Neuronal stem cell (in vitro differentiated cells): ENCODE measurements at regions not wholly inside any gene's neighbourhood (a gene's known extent, or its start where the extent isn't known, plus 50 kb on each side); places are given as distances from the start of the nearest gene placed in this dataset.
A peak's percentile ranks its signal among the peaks of the same experiment; 100 is the strongest.

Experiments used
- DNase-seq: peaks from one replicate; pipeline ENCODE4 v3.0.0-alpha.2; 2013; ENCODE audit warnings: low spot score
- H2AFZ ChIP-seq: one replicate; pipeline ENCODE4 v1.6.1; 2013; ENCODE audit warnings: mild to moderate bottlenecking, low read length, inconsistent platforms
- H2AK5ac ChIP-seq: 2 replicates; pipeline ENCODE4 v1.6.1; 2013; ENCODE audit warnings: low read depth, mild to moderate bottlenecking, inconsistent platforms, low read length, moderate library complexity, mixed read lengths
- H2BK120ac ChIP-seq: 2 replicates; pipeline ENCODE4 v1.6.1; 2013; ENCODE audit warnings: low read depth, mild to moderate bottlenecking, inconsistent platforms, low read length, moderate library complexity, mixed read lengths
- H2BK12ac ChIP-seq: one replicate; pipeline ENCODE4 v1.6.1; 2013; ENCODE audit warnings: low read length, inconsistent platforms
- H2BK15ac ChIP-seq: 2 replicates; pipeline ENCODE4 v1.6.1; 2013; ENCODE audit warnings: mild to moderate bottlenecking, low read length, inconsistent platforms, mixed read lengths
- H2BK5ac ChIP-seq: one replicate; pipeline ENCODE4 v1.6.1; 2013; ENCODE audit warnings: inconsistent platforms, mild to moderate bottlenecking, low read length, moderate library complexity
- H3K14ac ChIP-seq: one replicate; pipeline ENCODE4 v1.6.1; 2013; ENCODE audit warnings: low read length, inconsistent platforms
- H3K18ac ChIP-seq: 2 replicates; pipeline ENCODE4 v1.6.1; 2013; ENCODE audit warnings: low read length, inconsistent platforms
- H3K23ac ChIP-seq: 2 replicates; pipeline ENCODE4 v1.6.1; 2013; ENCODE audit warnings: low read depth, mild to moderate bottlenecking, mixed read lengths, low read length, inconsistent platforms; ENCODE audit not compliant: poor library complexity
- H3K27ac ChIP-seq: replicated peaks from 3 replicates; pipeline ENCODE4 v1.5.1; 2013; ENCODE audit warnings: low read length, inconsistent platforms
- H3K27me3 ChIP-seq, 3 experiments: 2 replicates each; pipeline ENCODE4 v1.6.1; 2013; ENCODE audit warnings: low read length in 3 of 3, mild to moderate bottlenecking in 2 of 3, inconsistent platforms in 1 of 3, low read depth in 1 of 3, mixed read lengths in 1 of 3, moderate library complexity in 1 of 3; ENCODE audit not compliant: control insufficient read depth in 3 of 3, insufficient read depth in 3 of 3
- H3K36me3 ChIP-seq, 2 donors: replicated peaks in 1 of 2; 2 replicates each; pipeline ENCODE4 v1.6.1; 2013; ENCODE audit warnings: low read length in 2 of 2; ENCODE audit not compliant: control insufficient read depth in 2 of 2, insufficient read depth in 2 of 2
- H3K4ac ChIP-seq: 2 replicates; pipeline ENCODE4 v1.6.1; 2013; ENCODE audit warnings: inconsistent platforms, mild to moderate bottlenecking, low read length, moderate library complexity
- H3K4me1 ChIP-seq, 2 donors: 1 replicate in 1 of 2; 2 replicates in 1 of 2; pipeline ENCODE4 v1.6.1; 2013; ENCODE audit warnings: low read length in 2 of 2, low read depth in 1 of 2; ENCODE audit not compliant: control insufficient read depth in 2 of 2, insufficient read depth in 1 of 2
- H3K4me2 ChIP-seq: one replicate; pipeline ENCODE4 v1.6.1; 2013; ENCODE audit warnings: mild to moderate bottlenecking, low read length, inconsistent platforms; ENCODE audit not compliant: insufficient read depth, poor library complexity, severe bottlenecking
- H3K4me3 ChIP-seq, 2 donors: 2 replicates each; pipeline ENCODE4 v1.5.1; 2013; ENCODE audit warnings: low read length in 2 of 2, mild to moderate bottlenecking in 2 of 2, inconsistent platforms in 1 of 2, moderate library complexity in 1 of 2
- H3K79me1 ChIP-seq: one replicate; pipeline ENCODE4 v1.6.1; 2013; ENCODE audit warnings: low read depth, mild to moderate bottlenecking, inconsistent platforms, low read length, moderate library complexity
- H3K9ac ChIP-seq: one replicate; pipeline ENCODE4 v1.6.1; 2013; ENCODE audit warnings: mild to moderate bottlenecking, low read depth, low read length, inconsistent platforms; ENCODE audit not compliant: poor library complexity
- H3K9me3 ChIP-seq, 2 donors: replicated peaks in 1 of 2; 2 replicates each; pipeline versions ENCODE3 to v1.6.1; 2013; ENCODE audit warnings: low read length in 2 of 2, mild to moderate bottlenecking in 2 of 2, inconsistent platforms in 1 of 2, low read depth in 1 of 2, mixed read lengths in 1 of 2, moderate library complexity in 1 of 2; ENCODE audit not compliant: control insufficient read depth in 2 of 2, insufficient read depth in 1 of 2
- H4K8ac ChIP-seq: one replicate; pipeline ENCODE4 v1.6.1; 2013; ENCODE audit warnings: low read depth, mild to moderate bottlenecking, inconsistent platforms, low read length, moderate library complexity
- H4K91ac ChIP-seq: one replicate; pipeline ENCODE4 v1.6.1; 2013; ENCODE audit warnings: low read length, low read depth, mild to moderate bottlenecking, inconsistent platforms; ENCODE audit not compliant: poor library complexity
- WGBS, 2 donors: extraction: QIAGEN DNeasy Blood & Tissue Kit; methylation state at CpG; one replicate each; pipeline ENCODE4 v1.1.7; 2013; ENCODE audit warnings: missing lambda C conversion rate in 2 of 2, mixed read lengths in 1 of 2; ENCODE audit not compliant: insufficient read length in 2 of 2, insufficient replicate concordance in 1 of 2; ENCODE audit errors: extremely low coverage in 2 of 2; 5-methylcytosine and 5-hydroxymethylcytosine counted together

DNA sequence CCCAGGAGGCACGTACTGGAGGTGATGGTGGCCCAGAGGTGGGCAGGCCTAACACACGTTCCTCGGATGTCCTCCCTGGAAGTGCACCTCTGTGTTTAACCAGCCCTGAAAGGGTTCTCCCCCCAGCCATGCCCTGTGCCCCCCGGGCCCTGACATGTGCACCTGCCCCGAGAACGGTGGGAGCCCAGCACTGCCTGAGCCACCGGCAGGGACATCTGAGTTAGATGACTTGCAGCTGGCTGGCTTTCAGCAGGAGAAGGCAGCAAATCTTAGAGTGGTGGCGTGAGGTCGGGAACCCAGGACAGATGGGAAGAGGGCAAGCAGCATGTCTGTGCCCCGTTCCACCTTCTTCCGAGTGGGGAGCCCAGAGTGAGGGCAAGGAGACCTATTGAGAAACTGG lies 291.8 kb downstream of the TCERG1L start:
- Histone ChIP-seq H3K4me2 (no peak overlapping the region), H3K14ac (peak overlapping the region; percentile 50), H3K9me3 (no peaks in the 10 kb centered on the region), H2BK12ac (peak overlapping the region; percentile 36), H2BK120ac (no peak overlapping the region), H2BK15ac (no peak overlapping the region), H4K8ac (no peak overlapping the region), H3K4me1 (peaks cover 0 to 2% of the 10 kb centered on the region in 2 donors), H3K23ac (no peak overlapping the region), H2AFZ (no peak overlapping the region), H3K18ac (peak overlapping the region; percentile 69), H2BK5ac (no peak overlapping the region), H3K27ac (no peak overlapping the region), H3K4ac (no peak overlapping the region), H4K91ac (no peak overlapping the region), H3K9ac (no peak overlapping the region), H3K79me1 (no peaks in the 10 kb centered on the region), H2AK5ac (no peak overlapping the region), H3K36me3 (no peaks in the 10 kb centered on the region), H3K4me3 (no peak overlapping the region), H3K27me3 (no peaks in the 10 kb centered on the region)
- no CpG with 5 or more reads among the region's 11 CpGs for WGBS, 2 donors
- no peak for DNase-seq

DNA sequence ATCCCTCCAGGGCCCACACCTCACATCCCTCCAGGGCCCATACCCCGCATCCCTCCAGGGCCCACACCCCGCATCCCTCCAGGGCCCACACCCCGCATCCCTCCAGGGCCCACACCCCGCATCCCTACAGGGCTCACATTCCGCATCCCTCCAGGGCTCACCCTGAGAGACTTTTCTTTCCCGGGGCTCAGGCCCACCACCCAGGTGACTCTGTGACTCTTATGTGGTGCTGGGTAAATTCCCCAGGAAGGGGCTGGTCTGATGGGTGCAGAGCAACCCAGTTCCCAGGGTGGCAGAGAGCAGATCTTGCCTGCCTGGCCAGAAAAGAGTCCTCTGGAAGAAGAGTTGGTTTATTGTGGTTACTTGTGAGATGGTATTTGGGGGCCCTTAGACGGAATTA lies 290.7 kb downstream of the TCERG1L start:
- Histone ChIP-seq H4K91ac (no peak overlapping the region), H3K18ac (no peak overlapping the region), H2BK120ac (no peak overlapping the region), H3K4me1 (peaks cover 0 to 2% of the 10 kb centered on the region in 2 donors), H3K4me2 (no peak overlapping the region), H2AFZ (no peak overlapping the region), H3K4ac (no peak overlapping the region), H3K9ac (no peak overlapping the region), H3K27me3 (no peaks in the 10 kb centered on the region), H3K14ac (no peak overlapping the region), H2BK5ac (no peak overlapping the region), H3K4me3 (no peak overlapping the region), H4K8ac (no peak overlapping the region), H2BK12ac (no peak overlapping the region), H3K36me3 (no peaks in the 10 kb centered on the region), H2AK5ac (no peak overlapping the region), H3K27ac (no peak overlapping the region), H3K23ac (no peak overlapping the region), H3K79me1 (no peaks in the 10 kb centered on the region), H3K9me3 (no peaks in the 10 kb centered on the region), H2BK15ac (no peak overlapping the region)
- no peak for DNase-seq
- WGBS, 2 donors: no CpG with 5 or more reads among the region's 7 CpGs

DNA sequence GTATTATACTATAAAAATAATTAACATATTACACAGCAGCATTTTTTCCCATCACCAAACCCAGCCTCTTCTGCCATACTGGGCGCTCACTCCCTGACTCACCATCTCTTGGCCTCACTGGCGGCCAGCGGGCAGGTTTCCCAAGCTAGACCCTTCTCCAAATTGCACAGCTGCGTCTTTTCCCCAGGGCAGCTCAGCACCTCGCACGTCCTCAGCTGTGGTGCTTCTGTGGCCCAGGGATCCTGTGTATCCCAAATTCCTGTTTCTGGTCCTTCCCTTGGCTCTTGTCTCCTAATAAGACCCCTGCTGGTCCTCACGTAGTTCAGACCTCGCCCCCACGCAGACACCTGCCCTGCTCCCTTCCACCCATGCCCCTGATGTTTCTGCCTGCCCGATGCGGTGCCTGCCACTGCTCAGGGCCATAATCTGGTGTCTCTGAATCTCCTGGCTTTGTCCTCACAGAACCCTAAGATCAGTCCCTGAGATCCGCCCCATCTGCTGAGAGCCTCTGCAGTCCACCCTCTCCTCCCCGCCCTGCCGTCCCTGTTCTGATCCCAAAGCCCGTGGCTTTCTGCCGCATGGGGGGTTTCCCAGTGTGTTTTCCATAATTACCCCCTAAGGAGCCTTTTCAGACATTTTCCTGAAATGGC lies 290.1 kb downstream of the TCERG1L start:
- H3K79me1 ChIP-seq: no peaks in the 10 kb centered on the region
- no peak overlapping the region for H3K23ac ChIP-seq
- H2AK5ac ChIP-seq: no peak overlapping the region
- no peak overlapping the region for H2AFZ ChIP-seq
- H3K9ac ChIP-seq: no peak overlapping the region
- no peaks in the 10 kb centered on the region for H3K9me3 ChIP-seq
- no peak overlapping the region for H2BK5ac ChIP-seq
- no peak overlapping the region for H3K4me3 ChIP-seq
- H3K18ac ChIP-seq: peak overlapping the region; percentile 62
- H3K4me2 ChIP-seq: no peak overlapping the region
- H3K27me3 ChIP-seq: no peaks in the 10 kb centered on the region
- no peak overlapping the region for H4K8ac ChIP-seq
- H2BK15ac ChIP-seq: no peak overlapping the region
- H2BK120ac ChIP-seq: no peak overlapping the region
- DNase-seq: no peak
- H4K91ac ChIP-seq: no peak overlapping the region
- H3K4ac ChIP-seq: no peak overlapping the region
- no peak overlapping the region for H2BK12ac ChIP-seq
- H3K14ac ChIP-seq: no peak overlapping the region
- H3K36me3 ChIP-seq: no peaks in the 10 kb centered on the region
- H3K4me1 ChIP-seq: peaks cover 0 to 2% of the 10 kb centered on the region in 2 donors
- H3K27ac ChIP-seq: no peak overlapping the region
- no CpG with 5 or more reads among the region's 16 CpGs for WGBS, 2 donors

DNA sequence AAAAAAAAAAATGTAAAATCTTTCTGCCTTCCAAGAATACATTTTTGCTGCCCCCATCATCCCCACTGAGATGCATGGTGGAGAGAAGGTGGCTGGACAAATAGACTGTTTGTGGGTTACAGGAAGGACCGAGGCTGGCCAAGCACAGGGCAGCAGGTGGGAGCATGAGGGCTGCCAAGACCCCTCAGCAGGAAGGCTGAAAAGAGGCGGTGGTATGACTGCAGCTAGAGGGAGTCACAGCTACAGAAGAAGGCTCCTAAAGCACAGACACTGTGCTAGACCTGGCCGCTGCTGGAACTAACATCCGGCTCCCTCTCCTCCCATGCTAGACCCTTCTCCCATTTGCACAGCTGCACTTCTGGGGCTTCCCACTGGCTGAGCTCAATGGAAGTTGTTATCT lies 289.6 kb downstream of the TCERG1L start:
- peaks cover 0 to 2% of the 10 kb centered on the region in 2 donors for H3K4me1 ChIP-seq
- no CpG with 5 or more reads among the region's 4 CpGs for WGBS, 2 donors
- H3K9ac ChIP-seq: no peak overlapping the region

More for the DNA sequence above, 289.6 kb downstream of the TCERG1L start:
- H3K4me3 ChIP-seq: no peak overlapping the region
- H3K27ac ChIP-seq: no peak overlapping the region
- H3K27me3 ChIP-seq: no peaks in the 10 kb centered on the region
- H3K14ac ChIP-seq: no peak overlapping the region
- no peak overlapping the region for H3K23ac ChIP-seq
- H3K9me3 ChIP-seq: peaks cover 0 to 1% of the 10 kb centered on the region in 2 donors
- H3K4me2 ChIP-seq: no peak overlapping the region
- no peak overlapping the region for H2BK12ac ChIP-seq
- no peak overlapping the region for H4K91ac ChIP-seq
- no peaks in the 10 kb centered on the region for H3K36me3 ChIP-seq
- H2BK5ac ChIP-seq: no peak overlapping the region
- no peak overlapping the region for H2AFZ ChIP-seq
- no peak overlapping the region for H2BK120ac ChIP-seq
- no peak overlapping the region for H3K4ac ChIP-seq
- no peak overlapping the region for H2AK5ac ChIP-seq
- no peaks in the 10 kb centered on the region for H3K79me1 ChIP-seq
- H2BK15ac ChIP-seq: no peak overlapping the region
- no peak overlapping the region for H3K18ac ChIP-seq
- DNase-seq: no peak
- no peak overlapping the region for H4K8ac ChIP-seq
